ENCODE measurements at regions not wholly inside any gene's neighbourhood (a gene's known extent, or its start where the extent isn't known, plus 50 kb on each side); places are given as distances from the start of the nearest gene placed in this dataset.

- Histone ChIP-seq H2BK15ac (ENCODE audit: low read depth, low read length) (no peak overlapping the region), H3K9ac (ENCODE audit: low read depth, low read length) (no peak overlapping the region), H3K4me3 (ENCODE audit: insufficient read depth, low read depth, low read length) (no peak overlapping the region), H2AK9ac (replicated peaks; ENCODE audit: low read depth, low read length, poor library complexity) (no peak overlapping the region), H4K5ac (ENCODE audit: low read depth, low read length) (no peak overlapping the region), H3K56ac (ENCODE audit: extremely low read depth, insufficient read depth, low read length) (no peak overlapping the region), H3K9me1 (ENCODE audit: insufficient read depth, low read length) (no peaks in the 10 kb centered on the region), H3K14ac (replicated peaks; ENCODE audit: low read depth, low read length) (no peak overlapping the region), H4K8ac (ENCODE audit: low read depth in 2 of 2, low read length in 2 of 2) (no peak overlapping the region), H3K27me3 (ENCODE audit: control insufficient read depth, insufficient read depth, low read length) (no peaks in the 10 kb centered on the region), H3K79me1 (ENCODE audit: low read depth in 1 of 2, low read length in 2 of 2) (no peaks in the 10 kb centered on the region), H4K20me1 (ENCODE audit: insufficient read depth, low read length) (no peaks in the 10 kb centered on the region), H3K4ac (ENCODE audit: low read depth, low read length) (no peak overlapping the region), H3K18ac (ENCODE audit: low read depth, low read length) (no peak overlapping the region), H3K4me1 (ENCODE audit: control insufficient read depth, insufficient read depth, low read length) (no peaks in the 10 kb centered on the region), H3K36me3 (ENCODE audit: control insufficient read depth, insufficient read depth, low read length) (no peaks in the 10 kb centered on the region), H3K9me3 (ENCODE audit: control insufficient read depth, insufficient read depth, low read length) (peaks cover 7% of the 10 kb centered on the region; the same call in 1 of the 2 replicates), H3K27ac (ENCODE audit: insufficient read depth, low read length) (no peak overlapping the region), H2AFZ (replicated peaks; ENCODE audit: low read length, poor library complexity) (no peak overlapping the region), H2AK5ac (ENCODE audit: low read depth, low read length) (no peak overlapping the region), H2BK120ac (ENCODE audit: low read depth, low read length) (no peak overlapping the region), H2BK5ac (ENCODE audit: low read depth, low read length, poor library complexity, severe bottlenecking) (no peak overlapping the region), H3K4me2 (ENCODE audit: low read depth, low read length) (no peak overlapping the region), H4K91ac (ENCODE audit: insufficient read depth, low read depth, low read length) (no peak overlapping the region), H2BK20ac (ENCODE audit: low read depth, low read length) (no peak overlapping the region), H3K23ac (ENCODE audit: low read depth, low read length) (no peak overlapping the region)
- POLR2A ChIA-PET (ENCODE audit: unreplicated experiment) = no interaction called here
- intact Hi-C loops (cut with micrococcal nuclease) = no loop called here
- WGBS, 2 experiments (ENCODE audit: extremely low coverage in 2 of 2, insufficient read length in 1 of 2) = no CpG with 5 or more reads among the region's 2 CpGs
- no peak for ATAC-seq (ENCODE audit: low read depth)
- CTCF ChIA-PET = no interaction called here
- dilution Hi-C loops (cut with HindIII; ENCODE audit: low sequenced_read_pairs, unreplicated experiment) = no loop called here
- DNase-seq = no peak
- in situ Hi-C loops (cut with MboI; ENCODE audit: low sequenced_read_pairs) = no loop called here
- no peak for TF ChIP-seq POLR2A (IDR thresholded peaks at IDR 0.05; ENCODE audit: low read depth, low read length)
- BruUV-seq (replicated peaks) = no TSS peak
These were observed 813.7 kb upstream of the HS3ST1 start for GRCh38 chr4:12242354-12242753.
